ENCODE measurements at regions not wholly inside any gene's neighbourhood (a gene's known extent, or its start where the extent isn't known, plus 50 kb on each side); places are given as distances from the start of the nearest gene placed in this dataset.

DNA sequence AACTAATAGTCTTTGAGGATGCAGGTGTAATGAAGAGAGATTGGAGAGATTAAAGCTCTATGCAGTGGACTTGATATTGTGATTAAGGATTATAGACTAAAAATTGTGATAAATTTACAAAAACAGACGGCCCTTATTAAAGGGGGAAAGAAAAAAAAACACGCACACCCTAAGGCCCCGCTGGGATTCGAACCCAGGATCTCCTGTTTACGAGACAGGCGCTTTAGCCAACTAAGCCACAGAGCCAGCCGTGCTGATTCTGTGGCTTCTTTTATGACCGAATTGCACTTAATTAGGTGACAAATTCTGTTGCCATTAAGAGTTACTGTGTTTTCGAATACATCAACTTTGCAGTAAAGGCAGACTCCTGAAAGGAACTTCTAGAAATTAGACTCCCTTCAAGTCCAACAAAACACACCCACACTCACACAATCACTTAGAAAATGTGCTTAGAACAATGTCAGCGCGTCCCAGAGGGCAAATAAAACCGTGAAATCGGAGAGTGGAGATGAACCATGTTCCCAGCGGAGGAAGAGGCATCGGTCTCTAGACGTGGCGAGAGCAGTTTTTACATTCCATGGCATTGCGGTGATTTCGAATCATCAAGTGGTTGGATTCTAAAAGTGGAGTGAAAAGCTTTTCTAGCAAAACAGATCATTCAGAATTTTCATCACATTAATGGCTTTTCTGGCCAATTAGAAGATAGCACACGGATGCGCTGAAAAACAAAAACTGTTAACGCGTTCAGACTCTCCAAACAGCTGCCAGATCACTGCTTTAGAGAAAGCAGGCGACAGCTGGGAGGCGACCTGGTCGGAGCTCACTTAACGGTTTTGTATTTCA lies 122.6 kb downstream of the GPX5 start:
- Histone ChIP-seq H3K9me3 (ENCODE audit: control extremely low read depth in 1 of 3, control insufficient read depth in 2 of 3, insufficient read depth in 1 of 3, low read length in 2 of 3) (peaks cover 0 to 3% (median 2%) of the 10 kb centered on the region in 3 donors), H3K27me3 (replicated peaks in 1 of 4; ENCODE audit: control extremely low read depth in 1 of 4, control insufficient read depth in 3 of 4, insufficient read depth in 4 of 4, low read length in 3 of 4) (peaks cover 0 to 58% (median 23%) of the 10 kb centered on the region in 4 experiments), H3K27ac (ENCODE audit: low read length in 2 of 2) (no peak overlapping the region), H2AFZ (ENCODE audit: insufficient read depth, low read depth, low read length, poor library complexity, severe bottlenecking) (peak overlapping the region; percentile 43), H4K20me1 (ENCODE audit: control insufficient read depth, insufficient read depth, low read length, poor library complexity, severe bottlenecking) (no peaks in the 10 kb centered on the region), H3K9ac (ENCODE audit: low read length) (peak overlapping the region; percentile 35), H3K4me1 (ENCODE audit: control insufficient read depth in 2 of 2, insufficient read depth in 2 of 2, low read length in 2 of 2) (peaks cover 12 to 13% of the 10 kb centered on the region in 2 donors), H3K4me2 (replicated peaks; ENCODE audit: low read depth, low read length, poor library complexity, severe bottlenecking) (peak overlapping the region; percentile 53), H3K36me3 (replicated peaks in 1 of 2; ENCODE audit: control extremely low read depth in 1 of 2, control insufficient read depth in 1 of 2, extremely low read depth in 1 of 2, insufficient read depth in 2 of 2, low read length in 1 of 2) (no peaks in the 10 kb centered on the region), H3K4me3 (ENCODE audit: control extremely low read depth in 1 of 5, extremely low read depth in 1 of 5, insufficient read depth in 1 of 5, low read depth in 2 of 5, low read length in 4 of 5) (peak overlapping the region in 3 of 5 experiments; percentile 25 to 45 (median 31)), H3K79me2 (ENCODE audit: control insufficient read depth, insufficient read depth, low read length) (no peaks in the 10 kb centered on the region)
- ATAC-seq (ENCODE audit: low read depth) (no peak), DNase-seq (peak; percentile 36)
- Mint-ChIP-seq H3K4me3 (peak overlapping the region; percentile 79), H3K4me1 (peaks cover 13% of the 10 kb centered on the region), H3K27me3 (peaks cover 58% of the 10 kb centered on the region), H3K27ac (no peak overlapping the region), H3K9me3 (ENCODE audit: insufficient read depth) (no peaks in the 10 kb centered on the region)
- intact Hi-C loops (cut with micrococcal nuclease), result no loop called here
- TF ChIP-seq, protein P1, sequence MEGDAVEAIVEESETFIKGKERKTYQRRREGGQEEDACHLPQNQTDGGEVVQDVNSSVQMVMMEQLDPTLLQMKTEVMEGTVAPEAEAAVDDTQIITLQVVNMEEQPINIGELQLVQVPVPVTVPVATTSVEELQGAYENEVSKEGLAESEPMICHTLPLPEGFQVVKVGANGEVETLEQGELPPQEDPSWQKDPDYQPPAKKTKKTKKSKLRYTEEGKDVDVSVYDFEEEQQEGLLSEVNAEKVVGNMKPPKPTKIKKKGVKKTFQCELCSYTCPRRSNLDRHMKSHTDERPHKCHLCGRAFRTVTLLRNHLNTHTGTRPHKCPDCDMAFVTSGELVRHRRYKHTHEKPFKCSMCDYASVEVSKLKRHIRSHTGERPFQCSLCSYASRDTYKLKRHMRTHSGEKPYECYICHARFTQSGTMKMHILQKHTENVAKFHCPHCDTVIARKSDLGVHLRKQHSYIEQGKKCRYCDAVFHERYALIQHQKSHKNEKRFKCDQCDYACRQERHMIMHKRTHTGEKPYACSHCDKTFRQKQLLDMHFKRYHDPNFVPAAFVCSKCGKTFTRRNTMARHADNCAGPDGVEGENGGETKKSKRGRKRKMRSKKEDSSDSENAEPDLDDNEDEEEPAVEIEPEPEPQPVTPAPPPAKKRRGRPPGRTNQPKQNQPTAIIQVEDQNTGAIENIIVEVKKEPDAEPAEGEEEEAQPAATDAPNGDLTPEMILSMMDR (IDR thresholded peaks at IDR 0.05), result no peak
- no peak for TF ChIP-seq EZH2 (IDR thresholded peaks at IDR 0.05; ENCODE audit: borderline replicate concordance, insufficient read depth, low read depth, low read length, poor library complexity, severe bottlenecking)
- ChIA-PET CTCF (no interaction called here), POLR2A (no interaction called here)
- 0% methylated on average over 16 of the region's 27 CpGs for whole genome bisulfite sequencing (ENCODE audit: insufficient coverage)

DNA sequence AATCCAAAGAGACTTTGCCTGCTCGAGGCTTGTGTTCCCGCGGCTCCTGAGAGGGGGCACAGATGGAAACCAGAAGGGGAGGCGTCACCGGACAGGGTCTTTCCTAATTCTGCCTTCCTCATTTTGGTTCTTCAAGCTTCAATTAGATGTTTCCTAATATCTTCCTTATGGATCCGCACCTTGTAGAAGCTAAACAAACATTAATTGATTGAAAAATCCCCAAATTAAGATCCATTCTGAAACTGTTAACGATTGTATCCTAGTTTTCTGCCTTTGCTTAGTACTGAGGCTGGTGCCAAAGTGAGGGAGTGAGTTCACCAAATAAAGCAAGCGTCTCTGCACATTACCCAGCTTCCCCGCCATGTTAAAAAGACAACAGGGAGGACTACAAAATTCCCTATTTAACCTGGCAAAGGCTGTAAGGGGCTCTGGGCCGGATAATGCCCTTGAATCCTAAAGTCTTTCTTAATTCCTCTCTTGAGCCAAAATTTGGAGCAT lies 123.2 kb downstream of the GPX5 start:
- peaks cover 0 to 58% (median 22%) of the 10 kb centered on the region in 4 experiments for H3K27me3 ChIP-seq (replicated peaks in 1 of 4; ENCODE audit: control extremely low read depth in 1 of 4, control insufficient read depth in 3 of 4, insufficient read depth in 4 of 4, low read length in 3 of 4)
- Mint-ChIP-seq H3K27ac (no peak overlapping the region), H3K4me1 (peaks cover 13% of the 10 kb centered on the region), H3K9me3 (ENCODE audit: insufficient read depth) (no peaks in the 10 kb centered on the region), H3K27me3 (peaks cover 56% of the 10 kb centered on the region), H3K4me3 (peak overlapping the region; percentile 79)
- H3K36me3 ChIP-seq (replicated peaks in 1 of 2; ENCODE audit: control extremely low read depth in 1 of 2, control insufficient read depth in 1 of 2, extremely low read depth in 1 of 2, insufficient read depth in 2 of 2, low read length in 1 of 2), result no peaks in the 10 kb centered on the region
- no peak overlapping the region for H3K27ac ChIP-seq (ENCODE audit: low read length in 2 of 2)
- DNase-seq (no peak), ATAC-seq (ENCODE audit: low read depth) (no peak)
- H3K9ac ChIP-seq (ENCODE audit: low read length), result peak overlapping the region; percentile 35
- H3K4me2 ChIP-seq (replicated peaks; ENCODE audit: low read depth, low read length, poor library complexity, severe bottlenecking), result peak overlapping the region; percentile 53
- peaks cover 0 to 3% (median 2%) of the 10 kb centered on the region in 3 donors for H3K9me3 ChIP-seq (ENCODE audit: control extremely low read depth in 1 of 3, control insufficient read depth in 2 of 3, insufficient read depth in 1 of 3, low read length in 2 of 3)
- POLR2A ChIA-PET, result no interaction called here
- intact Hi-C loops (cut with micrococcal nuclease), result no loop called here
- H2AFZ ChIP-seq (ENCODE audit: insufficient read depth, low read depth, low read length, poor library complexity, severe bottlenecking), result peak overlapping the region; percentile 43
- 16% methylated on average over 8 of the region's 10 CpGs for WGBS (ENCODE audit: insufficient coverage)
- CTCF ChIA-PET, result no interaction called here
- peak overlapping the region in 3 of 5 experiments; percentile 25 to 45 (median 31) for H3K4me3 ChIP-seq (ENCODE audit: control extremely low read depth in 1 of 5, extremely low read depth in 1 of 5, insufficient read depth in 1 of 5, low read depth in 2 of 5, low read length in 4 of 5)
- no peaks in the 10 kb centered on the region for H4K20me1 ChIP-seq (ENCODE audit: control insufficient read depth, insufficient read depth, low read length, poor library complexity, severe bottlenecking)
- H3K4me1 ChIP-seq (ENCODE audit: control insufficient read depth in 2 of 2, insufficient read depth in 2 of 2, low read length in 2 of 2), result peaks cover 12 to 13% of the 10 kb centered on the region in 2 donors
- TF ChIP-seq EZH2 (IDR thresholded peaks at IDR 0.05; ENCODE audit: borderline replicate concordance, insufficient read depth, low read depth, low read length, poor library complexity, severe bottlenecking), result no peak
- TF ChIP-seq, protein P1 (IDR thresholded peaks at IDR 0.05), result no peak
- no peaks in the 10 kb centered on the region for H3K79me2 ChIP-seq (ENCODE audit: control insufficient read depth, insufficient read depth, low read length)

All from B cell (primary cell).